ENCODE measurements at regions not wholly inside any gene's neighbourhood (a gene's known extent, or its start where the extent isn't known, plus 50 kb on each side); places are given as distances from the start of the nearest gene placed in this dataset.

DNA sequence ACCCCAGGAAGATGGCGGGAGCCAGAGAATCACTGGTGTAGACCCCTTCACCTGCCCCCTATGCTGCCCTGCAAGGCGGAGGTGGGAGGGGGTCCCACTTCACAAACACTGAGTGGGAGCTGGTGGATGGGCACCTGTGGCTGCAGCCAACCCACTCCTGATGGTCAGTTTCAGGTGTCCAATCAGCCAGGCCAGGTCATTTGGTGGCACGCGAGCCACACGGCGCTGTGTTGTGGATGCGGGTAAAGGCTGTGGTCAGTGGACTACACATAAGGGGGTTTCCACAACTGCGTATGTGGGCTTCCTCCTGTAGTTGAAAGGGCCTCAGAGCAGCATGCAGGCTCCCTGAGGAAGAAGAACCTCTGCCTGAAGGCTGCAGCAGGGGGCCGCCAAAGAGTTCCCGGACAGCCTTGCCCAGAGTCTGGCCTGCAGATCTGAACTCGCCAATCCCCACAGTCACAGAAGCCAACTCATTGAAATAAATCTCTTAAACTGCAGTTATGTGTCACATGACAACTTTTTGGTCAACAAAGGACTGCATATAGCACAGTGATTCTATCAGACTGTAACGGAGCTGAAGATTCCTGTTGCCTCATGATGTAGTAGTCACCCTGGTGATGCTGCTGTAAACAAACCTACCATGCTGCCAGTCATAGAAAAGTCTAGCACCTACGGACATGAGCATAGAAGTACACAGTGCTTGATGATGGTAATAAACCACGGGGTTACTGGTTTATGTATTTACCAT, 284.7 kb upstream of the IRX2 start:
- Histone ChIP-seq H3K4me3 (ENCODE audit: low read length) (no peak overlapping the region), H4K20me1 (ENCODE audit: insufficient read depth, low read depth, low read length) (no peaks in the 10 kb centered on the region), H2AFZ (ENCODE audit: low read length) (no peak overlapping the region), H3K9ac (ENCODE audit: low read length) (no peak overlapping the region), H3K9me3 (ENCODE audit: low read length) (no peaks in the 10 kb centered on the region; the same call in 1 of the 2 replicates), H3K27me3 (ENCODE audit: low read length) (no peaks in the 10 kb centered on the region), H3K4me1 (ENCODE audit: low read length) (no peaks in the 10 kb centered on the region), H3K27ac (ENCODE audit: low read length) (no peak overlapping the region), H3K79me2 (ENCODE audit: low read length) (no peaks in the 10 kb centered on the region), H3K9me2 (replicated peaks; ENCODE audit: insufficient read depth, low read length) (no peaks in the 10 kb centered on the region), H3K36me3 (ENCODE audit: insufficient read depth, low read length) (no peaks in the 10 kb centered on the region), H3K4me2 (ENCODE audit: low read depth, low read length, poor library complexity, severe bottlenecking) (no peak overlapping the region)
- no peak for DNase-seq

DNA sequence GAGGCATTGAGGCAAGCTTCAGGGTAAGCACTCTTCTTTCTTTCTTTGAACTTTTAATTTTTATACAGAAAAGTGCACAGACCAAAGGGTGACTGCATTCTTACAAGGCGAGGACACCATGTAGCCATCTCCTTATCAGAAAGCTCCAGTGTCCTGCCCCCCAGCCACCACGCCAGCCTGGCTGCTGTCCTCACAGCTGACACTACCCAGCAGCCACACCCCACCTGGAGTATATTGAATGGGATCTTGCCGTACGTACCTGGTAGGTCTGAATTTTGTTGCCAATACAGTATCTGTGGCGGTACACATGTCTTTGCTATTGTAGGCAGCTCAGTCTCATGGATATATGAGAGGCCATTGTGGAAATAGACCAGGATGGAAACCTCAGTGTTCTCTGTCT, 284.0 kb upstream of the IRX2 start:
- Histone ChIP-seq H4K20me1 (ENCODE audit: insufficient read depth, low read depth, low read length) (no peaks in the 10 kb centered on the region), H3K4me1 (ENCODE audit: low read length) (no peaks in the 10 kb centered on the region), H3K9ac (ENCODE audit: low read length) (no peak overlapping the region), H3K27ac (ENCODE audit: low read length) (no peak overlapping the region), H2AFZ (ENCODE audit: low read length) (no peak overlapping the region), H3K36me3 (ENCODE audit: insufficient read depth, low read length) (no peaks in the 10 kb centered on the region), H3K79me2 (ENCODE audit: low read length) (no peaks in the 10 kb centered on the region), H3K27me3 (ENCODE audit: low read length) (no peaks in the 10 kb centered on the region), H3K4me3 (ENCODE audit: low read length) (no peak overlapping the region), H3K9me2 (replicated peaks; ENCODE audit: insufficient read depth, low read length) (no peaks in the 10 kb centered on the region), H3K9me3 (ENCODE audit: low read length) (no peaks in the 10 kb centered on the region; the same call in 1 of the 2 replicates), H3K4me2 (ENCODE audit: low read depth, low read length, poor library complexity, severe bottlenecking) (no peak overlapping the region)
- DNase-seq, result no peak

DNA sequence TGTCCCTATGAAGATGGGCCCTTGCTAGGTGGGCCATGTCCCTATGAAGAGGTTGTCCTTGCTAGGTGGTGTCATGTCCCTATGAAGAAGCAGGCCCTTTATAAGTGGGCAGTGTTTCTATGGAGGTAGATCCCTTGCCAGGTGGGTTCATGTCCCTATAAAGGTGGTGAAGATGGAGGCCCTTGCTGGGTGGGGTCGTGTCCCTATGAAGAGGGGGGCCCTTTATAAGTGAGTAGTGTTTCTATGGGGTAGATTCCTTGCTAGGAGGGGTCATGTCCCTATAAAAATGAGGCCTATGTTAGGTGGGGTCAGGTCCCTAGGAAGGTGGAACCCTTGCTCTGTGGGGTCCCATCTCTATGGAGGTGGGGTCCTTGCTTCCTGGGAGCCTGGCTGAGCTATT, 283.4 kb upstream of the IRX2 start:
- Histone ChIP-seq H3K27me3 (ENCODE audit: low read length) (no peaks in the 10 kb centered on the region), H3K4me3 (ENCODE audit: low read length) (no peak overlapping the region), H3K4me1 (ENCODE audit: low read length) (no peaks in the 10 kb centered on the region), H3K27ac (ENCODE audit: low read length) (no peak overlapping the region), H3K36me3 (ENCODE audit: insufficient read depth, low read length) (no peaks in the 10 kb centered on the region), H3K9me2 (replicated peaks; ENCODE audit: insufficient read depth, low read length) (no peaks in the 10 kb centered on the region), H4K20me1 (ENCODE audit: insufficient read depth, low read depth, low read length) (no peaks in the 10 kb centered on the region), H3K79me2 (ENCODE audit: low read length) (no peaks in the 10 kb centered on the region), H3K4me2 (ENCODE audit: low read depth, low read length, poor library complexity, severe bottlenecking) (no peak overlapping the region), H2AFZ (ENCODE audit: low read length) (no peak overlapping the region), H3K9me3 (ENCODE audit: low read length) (no peaks in the 10 kb centered on the region; the same call in 1 of the 2 replicates), H3K9ac (ENCODE audit: low read length) (no peak overlapping the region)
- no peak for DNase-seq

DNA sequence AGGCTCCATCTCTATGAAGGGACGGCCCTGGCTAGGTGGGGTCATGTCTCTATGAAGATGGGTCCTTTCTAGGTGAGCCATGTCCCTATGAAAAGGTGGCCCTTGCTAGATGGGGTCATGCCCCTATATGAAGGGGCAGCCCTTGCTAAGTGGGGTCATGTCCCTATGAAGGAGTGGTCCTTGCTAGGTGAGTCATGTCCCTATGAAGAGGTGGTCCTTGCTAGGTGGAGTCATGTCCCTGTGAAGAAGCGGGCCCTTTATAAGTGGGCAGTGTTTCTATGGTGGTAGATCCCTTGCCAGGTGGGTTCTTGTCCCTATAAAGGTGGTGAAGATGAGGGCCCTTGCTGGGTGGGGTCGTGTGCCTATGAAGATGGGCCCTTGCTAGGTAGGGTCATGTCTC, 283.0 kb upstream of the IRX2 start:
- Histone ChIP-seq H3K4me3 (ENCODE audit: low read length) (no peak overlapping the region), H3K4me2 (ENCODE audit: low read depth, low read length, poor library complexity, severe bottlenecking) (no peak overlapping the region), H3K27ac (ENCODE audit: low read length) (no peak overlapping the region), H3K9me2 (replicated peaks; ENCODE audit: insufficient read depth, low read length) (no peaks in the 10 kb centered on the region), H3K79me2 (ENCODE audit: low read length) (no peaks in the 10 kb centered on the region), H4K20me1 (ENCODE audit: insufficient read depth, low read depth, low read length) (no peaks in the 10 kb centered on the region), H3K36me3 (ENCODE audit: insufficient read depth, low read length) (no peaks in the 10 kb centered on the region), H3K9ac (ENCODE audit: low read length) (no peak overlapping the region), H2AFZ (ENCODE audit: low read length) (no peak overlapping the region), H3K27me3 (ENCODE audit: low read length) (no peaks in the 10 kb centered on the region), H3K4me1 (ENCODE audit: low read length) (no peaks in the 10 kb centered on the region), H3K9me3 (ENCODE audit: low read length) (no peaks in the 10 kb centered on the region; the same call in 1 of the 2 replicates)
- DNase-seq, result no peak

DNA sequence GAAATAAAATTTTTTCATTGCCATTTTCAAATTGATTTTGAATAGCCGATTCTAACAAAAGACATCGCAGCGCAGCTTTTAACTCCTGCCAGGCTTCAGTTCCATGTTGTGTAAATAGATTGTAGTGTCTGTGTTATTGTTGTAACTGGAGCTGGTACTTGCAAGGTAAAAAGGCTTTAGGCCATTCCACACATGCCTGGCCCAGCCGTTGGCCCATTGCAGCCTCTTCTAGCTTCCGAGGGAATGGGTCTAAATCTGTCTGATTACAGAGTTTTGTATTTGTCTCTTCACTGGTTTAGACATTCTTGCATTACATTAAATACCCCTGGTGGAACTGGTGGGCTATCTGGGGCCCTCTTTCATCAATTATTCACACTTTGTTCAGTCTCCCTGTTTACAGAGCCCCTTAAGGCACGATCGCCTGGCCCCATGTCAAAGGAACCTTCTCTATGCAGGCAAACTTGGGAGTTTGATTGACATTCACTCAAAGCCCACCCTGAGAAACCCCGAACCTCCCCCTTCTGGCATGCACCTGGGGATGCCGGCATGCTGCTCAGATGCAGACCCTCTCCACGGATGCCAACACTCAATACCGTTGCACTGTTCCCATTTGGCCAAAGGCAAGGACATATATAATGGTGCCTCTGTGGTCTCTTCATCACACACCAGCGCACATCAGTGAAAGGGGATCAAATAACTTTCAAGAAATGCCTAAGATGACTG, 281.7 kb upstream of the IRX2 start:
- H3K27ac ChIP-seq (ENCODE audit: low read length), result no peak overlapping the region
- no peaks in the 10 kb centered on the region for H3K27me3 ChIP-seq (ENCODE audit: low read length)
- no peaks in the 10 kb centered on the region for H3K36me3 ChIP-seq (ENCODE audit: insufficient read depth, low read length)
- no peak for DNase-seq
- no peak overlapping the region for H2AFZ ChIP-seq (ENCODE audit: low read length)
- H3K9me2 ChIP-seq (replicated peaks; ENCODE audit: insufficient read depth, low read length), result no peaks in the 10 kb centered on the region
- no peak overlapping the region for H3K4me2 ChIP-seq (ENCODE audit: low read depth, low read length, poor library complexity, severe bottlenecking)
- no peak overlapping the region for H3K4me3 ChIP-seq (ENCODE audit: low read length)
- H3K4me1 ChIP-seq (ENCODE audit: low read length), result no peaks in the 10 kb centered on the region
- H3K9ac ChIP-seq (ENCODE audit: low read length), result no peak overlapping the region
- H3K79me2 ChIP-seq (ENCODE audit: low read length), result no peaks in the 10 kb centered on the region
- H4K20me1 ChIP-seq (ENCODE audit: insufficient read depth, low read depth, low read length), result no peaks in the 10 kb centered on the region
- peaks cover 1% of the 10 kb centered on the region; the same call in 1 of the 2 replicates for H3K9me3 ChIP-seq (ENCODE audit: low read length)

DNA sequence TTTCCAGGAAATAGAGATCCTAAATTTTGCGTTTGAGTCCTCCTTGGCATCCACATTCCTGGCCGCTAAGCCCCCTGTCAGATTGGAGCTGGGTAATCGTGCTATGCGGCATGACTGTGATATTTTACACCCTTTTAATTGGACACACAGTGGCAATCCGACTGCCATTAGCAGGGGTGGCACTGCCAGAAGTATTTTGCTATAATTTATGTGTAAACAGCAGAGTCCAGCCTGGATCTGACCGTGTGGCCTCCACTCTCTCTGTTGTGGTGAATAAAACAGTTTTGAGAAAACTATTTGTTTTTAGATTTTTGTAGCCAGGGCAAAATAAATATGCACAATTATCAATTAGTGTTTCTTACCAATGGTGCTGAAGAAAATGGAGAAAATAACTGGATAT, 281.0 kb upstream of the IRX2 start:
- no peak overlapping the region for H3K4me3 ChIP-seq (ENCODE audit: low read length)
- no peaks in the 10 kb centered on the region for H3K4me1 ChIP-seq (ENCODE audit: low read length)
- peaks cover 6% of the 10 kb centered on the region; the same call in 1 of the 2 replicates for H3K9me3 ChIP-seq (ENCODE audit: low read length)
- no peak overlapping the region for H3K27ac ChIP-seq (ENCODE audit: low read length)
- H3K9me2 ChIP-seq (replicated peaks; ENCODE audit: insufficient read depth, low read length), result no peaks in the 10 kb centered on the region
- no peaks in the 10 kb centered on the region for H3K79me2 ChIP-seq (ENCODE audit: low read length)
- H4K20me1 ChIP-seq (ENCODE audit: insufficient read depth, low read depth, low read length), result no peaks in the 10 kb centered on the region
- no peak overlapping the region for H3K9ac ChIP-seq (ENCODE audit: low read length)
- H2AFZ ChIP-seq (ENCODE audit: low read length), result no peak overlapping the region
- no peak for DNase-seq
- no peak overlapping the region for H3K4me2 ChIP-seq (ENCODE audit: low read depth, low read length, poor library complexity, severe bottlenecking)
- H3K36me3 ChIP-seq (ENCODE audit: insufficient read depth, low read length), result no peaks in the 10 kb centered on the region
- no peaks in the 10 kb centered on the region for H3K27me3 ChIP-seq (ENCODE audit: low read length)

DNA sequence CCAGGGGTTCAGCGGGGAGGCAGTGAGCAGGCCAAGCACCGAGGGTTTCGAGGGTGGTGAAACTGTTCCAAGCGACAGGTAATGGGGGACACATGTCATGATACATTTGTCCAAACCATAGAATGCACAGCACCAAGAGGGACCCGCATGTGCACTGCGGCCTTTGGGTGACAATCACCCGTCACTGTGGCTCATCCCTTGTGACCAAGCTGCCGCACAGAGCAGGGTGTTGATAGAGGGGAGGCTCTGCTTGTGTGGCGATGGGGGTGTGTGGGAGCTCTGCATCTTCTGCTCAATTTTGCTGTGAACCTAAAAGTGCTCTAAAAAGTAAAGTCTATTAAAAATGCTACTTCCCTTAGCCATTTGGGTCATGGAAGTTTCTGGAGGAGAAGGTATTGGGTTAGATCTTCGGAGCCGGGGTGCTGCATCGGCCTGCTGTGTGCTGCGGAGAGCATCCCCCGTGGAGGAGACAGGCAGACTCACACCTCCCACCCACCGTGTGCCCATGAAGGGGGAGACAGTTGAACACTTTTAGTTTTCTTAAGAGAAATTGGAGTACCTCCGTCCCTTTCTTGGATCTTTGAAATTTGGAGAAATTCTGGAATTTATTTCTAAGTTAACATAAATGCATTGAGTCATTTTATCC, 280.4 kb upstream of the IRX2 start:
- H3K9ac ChIP-seq (ENCODE audit: low read length), result no peak overlapping the region
- H3K27ac ChIP-seq (ENCODE audit: low read length), result no peak overlapping the region
- no peak overlapping the region for H3K4me3 ChIP-seq (ENCODE audit: low read length)
- H3K4me2 ChIP-seq (ENCODE audit: low read depth, low read length, poor library complexity, severe bottlenecking), result no peak overlapping the region
- no peaks in the 10 kb centered on the region for H3K9me2 ChIP-seq (replicated peaks; ENCODE audit: insufficient read depth, low read length)
- no peaks in the 10 kb centered on the region for H3K36me3 ChIP-seq (ENCODE audit: insufficient read depth, low read length)
- no peaks in the 10 kb centered on the region for H3K79me2 ChIP-seq (ENCODE audit: low read length)
- no peaks in the 10 kb centered on the region for H4K20me1 ChIP-seq (ENCODE audit: insufficient read depth, low read depth, low read length)
- no peak overlapping the region for H2AFZ ChIP-seq (ENCODE audit: low read length)
- DNase-seq, result no peak
- H3K9me3 ChIP-seq (ENCODE audit: low read length), result peaks cover 6% of the 10 kb centered on the region; the same call in 1 of the 2 replicates
- H3K4me1 ChIP-seq (ENCODE audit: low read length), result no peaks in the 10 kb centered on the region
- H3K27me3 ChIP-seq (ENCODE audit: low read length), result no peaks in the 10 kb centered on the region

DNA sequence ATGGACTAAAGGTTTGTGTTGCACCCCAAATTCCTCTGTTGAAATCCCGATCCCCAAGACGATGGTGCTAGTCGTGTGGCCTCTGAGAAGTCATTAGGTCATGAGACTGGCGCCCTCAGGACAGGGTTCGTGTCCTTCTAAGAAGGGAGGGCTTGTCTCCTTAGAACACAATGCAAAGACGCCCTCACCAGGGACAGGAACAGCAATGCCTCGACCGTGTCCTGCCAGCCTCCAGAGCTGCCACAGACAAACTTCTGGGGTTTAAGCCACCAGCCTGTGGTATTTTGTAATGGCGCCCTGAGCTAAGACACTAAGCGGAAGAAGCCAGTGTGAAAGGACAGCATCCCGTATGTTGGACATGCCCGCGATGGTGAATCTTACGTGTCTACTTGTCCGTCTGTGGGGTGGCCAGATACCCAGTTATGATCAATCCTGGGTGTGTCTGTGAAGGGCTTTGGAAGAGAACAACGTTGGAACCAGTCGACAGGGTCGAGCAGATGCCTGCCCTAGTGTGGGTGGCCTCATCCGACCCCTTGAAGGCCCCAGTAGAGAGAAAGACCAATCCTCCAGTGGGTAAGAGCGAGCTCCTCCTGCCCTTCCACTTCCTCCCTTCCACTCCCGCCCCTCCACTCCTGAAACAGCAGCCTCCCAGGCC, 279.2 kb upstream of the IRX2 start:
- Histone ChIP-seq H3K9me3 (ENCODE audit: low read length) (peaks cover 11% of the 10 kb centered on the region; the same call in 1 of the 2 replicates), H3K4me2 (ENCODE audit: low read depth, low read length, poor library complexity, severe bottlenecking) (no peak overlapping the region), H3K36me3 (ENCODE audit: insufficient read depth, low read length) (no peaks in the 10 kb centered on the region), H3K79me2 (ENCODE audit: low read length) (no peaks in the 10 kb centered on the region), H3K27ac (ENCODE audit: low read length) (no peak overlapping the region), H3K4me1 (ENCODE audit: low read length) (no peaks in the 10 kb centered on the region), H3K27me3 (ENCODE audit: low read length) (no peaks in the 10 kb centered on the region), H3K4me3 (ENCODE audit: low read length) (no peak overlapping the region), H4K20me1 (ENCODE audit: insufficient read depth, low read depth, low read length) (no peaks in the 10 kb centered on the region), H2AFZ (ENCODE audit: low read length) (no peak overlapping the region), H3K9ac (ENCODE audit: low read length) (no peak overlapping the region), H3K9me2 (replicated peaks; ENCODE audit: insufficient read depth, low read length) (no peaks in the 10 kb centered on the region)
- DNase-seq, result no peak

Measured in Karpas-422 (cell line).